HEK293 (cell line): ENCODE measurements at regions not wholly inside any gene's neighbourhood (a gene's known extent, or its start where the extent isn't known, plus 50 kb on each side); places are given as distances from the start of the nearest gene placed in this dataset.

ENCODE experiments used
- CTCF ChIA-PET: fragments of 350-600 bp; formaldehyde crosslinking; extraction: SDS; loops from one replicate; lab custom pipeline; 2021; ENCODE audit warnings: antibody characterized with exemption; lab: Yijun Ruan, JAX
- POLR2A ChIA-PET: fragments of 300-600 bp; formaldehyde crosslinking; extraction: SDS; loops from one replicate; lab custom pipeline; 2020; ENCODE audit warnings: antibody characterized with exemption, inconsistent platforms; lab: Yijun Ruan, JAX
- H3K27ac ChIP-seq: fragments of 200-500 bp; sonication (Bioruptor generic); 2 replicates; pipeline ENCODE4 v1.5.1; 2014; ENCODE audit warnings: low read depth, low read length, control low read depth, inconsistent platforms; ENCODE audit errors: extremely low read depth
- H3K36me3 ChIP-seq, 2 experiments: fragments of 200-500 bp in 1 of 2; sonication (Bioruptor generic) in 1 of 2; 1 replicate in 1 of 2; 2 replicates in 1 of 2; pipeline ENCODE4 v1.5.1; 2014 to 2017; ENCODE audit warnings: inconsistent platforms in 2 of 2, low read length in 2 of 2; ENCODE audit not compliant: control insufficient read depth in 2 of 2, insufficient read depth in 1 of 2
- H3K4me1 ChIP-seq: fragments of 200-500 bp; sonication (Bioruptor generic); 2 replicates; pipeline ENCODE4 v1.5.1; 2014; ENCODE audit warnings: mild to moderate bottlenecking, low read length, inconsistent platforms; ENCODE audit not compliant: control insufficient read depth, insufficient read depth
- H3K4me3 ChIP-seq: 2 replicates; pipeline ENCODE4 v1.5.1; 2011; ENCODE audit warnings: low read depth, mild to moderate bottlenecking, control low read depth, low read length, moderate library complexity
- H3K9me3 ChIP-seq: fragments of 200-500 bp; sonication (Bioruptor generic); 2 replicates; pipeline ENCODE4 v1.5.1; 2014; ENCODE audit warnings: low read depth, low read length, inconsistent platforms; ENCODE audit not compliant: control insufficient read depth, insufficient read depth
- KLF16 ChIP-seq: fragments of 450-650 bp; formaldehyde crosslinking; IDR thresholded peaks from 2 replicates; pipeline ENCODE4 v1.5.1; 2017; ENCODE audit warnings: missing biosample characterization, missing genetic modification characterization
- MEIS1 ChIP-seq: sonication (generic); formaldehyde crosslinking; IDR thresholded peaks from 2 replicates; pipeline ENCODE4 v1.8.1; 2022; ENCODE audit warnings: missing genetic modification reagents, mild to moderate bottlenecking, borderline replicate concordance
- OVOL3 ChIP-seq: fragments of 450-650 bp; formaldehyde crosslinking; IDR thresholded peaks from 2 replicates; pipeline ENCODE4 v1.5.1; 2016; ENCODE audit warnings: missing biosample characterization, missing genetic modification characterization
- REPIN1 ChIP-seq: fragments of 450-650 bp; formaldehyde crosslinking; IDR thresholded peaks from 2 replicates; pipeline ENCODE4 v1.5.1; 2017; ENCODE audit warnings: missing biosample characterization, missing genetic modification characterization, low read depth
- SCRT1 ChIP-seq: fragments of 450-650 bp; formaldehyde crosslinking; IDR thresholded peaks from 2 replicates; pipeline ENCODE4 v1.5.1; 2016; ENCODE audit warnings: missing biosample characterization, missing genetic modification characterization, borderline replicate concordance
- SETDB1 ChIP-seq: IDR thresholded peaks from one replicate; pipeline ENCODE4 v1.6.1; 2017; ENCODE audit warnings: mild to moderate bottlenecking, low read length, moderate library complexity, mixed read lengths; ENCODE audit not compliant: insufficient read length
- ZBTB21 ChIP-seq: fragments of 450-650 bp; formaldehyde crosslinking; IDR thresholded peaks from 2 replicates; pipeline ENCODE4 v1.5.1; 2017; ENCODE audit warnings: missing biosample characterization, missing genetic modification characterization
- ZNF132 ChIP-seq: fragments of 450-650 bp; formaldehyde crosslinking; IDR thresholded peaks from 2 replicates; pipeline ENCODE4 v1.5.1; 2017; ENCODE audit warnings: missing biosample characterization, missing genetic modification characterization, borderline replicate concordance
- ZNF155 ChIP-seq: fragments of 450-650 bp; formaldehyde crosslinking; IDR thresholded peaks from 2 replicates; pipeline ENCODE4 v1.5.1; 2016; ENCODE audit warnings: missing biosample characterization, missing genetic modification characterization
- ZNF157 ChIP-seq: fragments of 450-650 bp; formaldehyde crosslinking; IDR thresholded peaks from 2 replicates; pipeline ENCODE4 v1.5.1; 2016; ENCODE audit warnings: missing biosample characterization, missing genetic modification characterization
- ZNF175 ChIP-seq: fragments of 450-650 bp; formaldehyde crosslinking; IDR thresholded peaks from 2 replicates; pipeline ENCODE4 v1.5.1; 2016; ENCODE audit warnings: missing biosample characterization, missing genetic modification characterization
- ZNF19 ChIP-seq: fragments of 450-650 bp; formaldehyde crosslinking; IDR thresholded peaks from 2 replicates; pipeline ENCODE4; 2016; ENCODE audit warnings: missing biosample characterization, missing genetic modification characterization, low read depth
- ZNF211 ChIP-seq: fragments of 450-650 bp; formaldehyde crosslinking; IDR thresholded peaks from 2 replicates; pipeline ENCODE4 v1.5.1; 2016; ENCODE audit warnings: low read depth, missing biosample characterization, missing genetic modification characterization
- ZNF37A ChIP-seq: fragments of 450-650 bp; IDR thresholded peaks from 2 replicates; pipeline ENCODE4 v1.5.1; 2018; ENCODE audit warnings: missing biosample characterization, missing genetic modification characterization
- ZNF391 ChIP-seq: fragments of 450-650 bp; formaldehyde crosslinking; IDR thresholded peaks from 2 replicates; pipeline ENCODE4 v1.5.1; 2016; ENCODE audit warnings: low read depth, missing biosample characterization, missing genetic modification characterization, borderline replicate concordance
- ZNF394 ChIP-seq: fragments of 450-650 bp; formaldehyde crosslinking; IDR thresholded peaks from 2 replicates; pipeline ENCODE4 v1.5.1; 2016; ENCODE audit warnings: missing biosample characterization, missing genetic modification characterization, mild to moderate bottlenecking, moderate library complexity, borderline replicate concordance
- ZNF423 ChIP-seq: fragments of 450-650 bp; formaldehyde crosslinking; IDR thresholded peaks from 2 replicates; pipeline ENCODE4 v1.5.1; 2016; ENCODE audit warnings: missing biosample characterization, missing genetic modification characterization
- ZNF473 ChIP-seq: fragments of 450-650 bp; formaldehyde crosslinking; IDR thresholded peaks from 2 replicates; pipeline ENCODE4 v1.5.1; 2017; ENCODE audit warnings: missing biosample characterization, missing genetic modification characterization
- ZNF549 ChIP-seq: fragments of 450-650 bp; IDR thresholded peaks from 2 replicates; pipeline ENCODE4 v1.5.1; 2018; ENCODE audit warnings: missing biosample characterization, missing genetic modification characterization, mild to moderate bottlenecking, inconsistent platforms, moderate library complexity
- ZNF560 ChIP-seq: fragments of 450-650 bp; formaldehyde crosslinking; IDR thresholded peaks from 2 replicates; pipeline ENCODE4 v1.5.1; 2017; ENCODE audit warnings: missing biosample characterization, missing genetic modification characterization, borderline replicate concordance
- ZNF561 ChIP-seq: fragments of 450-650 bp; IDR thresholded peaks from 2 replicates; pipeline ENCODE4 v1.5.1; 2018; ENCODE audit warnings: missing biosample characterization, missing genetic modification characterization, borderline replicate concordance
- ZNF571 ChIP-seq: fragments of 450-650 bp; formaldehyde crosslinking; IDR thresholded peaks from 2 replicates; pipeline ENCODE4 v1.5.0; 2017; ENCODE audit warnings: missing biosample characterization, missing genetic modification characterization
- ZNF585B ChIP-seq: fragments of 450-650 bp; formaldehyde crosslinking; IDR thresholded peaks from 2 replicates; pipeline ENCODE4 v1.5.1; 2016; ENCODE audit warnings: missing biosample characterization, missing genetic modification characterization
- ZNF621 ChIP-seq: fragments of 450-650 bp; formaldehyde crosslinking; IDR thresholded peaks from 2 replicates; pipeline ENCODE4 v1.5.1; 2017; ENCODE audit warnings: missing biosample characterization, missing genetic modification characterization
- ZNF629 ChIP-seq: fragments of 450-650 bp; formaldehyde crosslinking; IDR thresholded peaks from 2 replicates; pipeline ENCODE4 v1.5.1; 2017; ENCODE audit warnings: missing biosample characterization, missing genetic modification characterization
- ZNF670 ChIP-seq: fragments of 450-650 bp; formaldehyde crosslinking; IDR thresholded peaks from 2 replicates; pipeline ENCODE4 v1.5.1; 2016; ENCODE audit warnings: missing biosample characterization, missing genetic modification characterization, low read depth
- ZNF791 ChIP-seq: fragments of 450-650 bp; formaldehyde crosslinking; IDR thresholded peaks from 2 replicates; pipeline ENCODE4 v1.5.1; 2016; ENCODE audit warnings: missing biosample characterization, missing genetic modification characterization
- ZNF830 ChIP-seq: fragments of 450-650 bp; IDR thresholded peaks from 2 replicates; pipeline ENCODE4 v1.5.0; 2018; ENCODE audit warnings: missing biosample characterization, missing genetic modification characterization, low read depth, mild to moderate bottlenecking, moderate library complexity
- TF ChIP-seq, protein P1 (sequence below): fragments of 450-650 bp; formaldehyde crosslinking; IDR thresholded peaks from 2 replicates; pipeline ENCODE4 v1.5.1; 2016; ENCODE audit warnings: missing biosample characterization, missing genetic modification characterization

DNA sequence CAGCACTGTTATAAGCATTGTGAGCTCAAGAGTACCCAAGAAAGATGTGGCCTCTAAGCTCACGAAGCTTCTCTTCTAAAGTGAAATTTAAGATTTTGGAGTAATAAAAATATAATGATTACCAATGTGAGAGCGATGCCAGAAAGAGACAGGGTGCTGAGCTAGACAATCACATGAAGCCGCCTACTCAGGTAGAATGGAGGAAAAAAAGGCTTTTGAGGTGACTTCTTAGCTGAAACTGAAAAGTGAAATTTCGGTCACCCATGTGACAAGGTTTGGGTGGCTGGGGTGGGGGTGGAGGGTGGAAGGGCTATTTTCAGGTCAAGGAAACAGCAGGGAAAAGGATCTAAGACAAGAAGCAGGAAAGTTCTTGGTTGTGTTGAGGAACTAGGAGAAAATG, 388.2 kb upstream of the WWC1 start:
- no peak for TF ChIP-seq ZNF560 (tag by site-specific recombination)
- no peak for TF ChIP-seq ZNF585B
- no peak for TF ChIP-seq SCRT1 (tag by site-specific recombination)
- TF ChIP-seq ZNF175 (tag by site-specific recombination) = no peak
- no peak for TF ChIP-seq ZNF157 (tag by site-specific recombination)
- TF ChIP-seq ZNF391 (tag by site-specific recombination) = no peak
- no peak for TF ChIP-seq ZNF423
- no peak overlapping the region for H3K4me3 ChIP-seq
- no peaks in the 10 kb centered on the region for H3K4me1 ChIP-seq
- CTCF ChIA-PET = interaction anchor here (0.6 kb wide), 1 partner anchor 72 kb away, joined by 3 read pairs; no protein-coding TSS in a partner anchor
- no peak overlapping the region for H3K27ac ChIP-seq
- H3K9me3 ChIP-seq = no peaks in the 10 kb centered on the region
- POLR2A ChIA-PET = no interaction called here
- no peaks in the 10 kb centered on the region for H3K36me3 ChIP-seq

DNA sequence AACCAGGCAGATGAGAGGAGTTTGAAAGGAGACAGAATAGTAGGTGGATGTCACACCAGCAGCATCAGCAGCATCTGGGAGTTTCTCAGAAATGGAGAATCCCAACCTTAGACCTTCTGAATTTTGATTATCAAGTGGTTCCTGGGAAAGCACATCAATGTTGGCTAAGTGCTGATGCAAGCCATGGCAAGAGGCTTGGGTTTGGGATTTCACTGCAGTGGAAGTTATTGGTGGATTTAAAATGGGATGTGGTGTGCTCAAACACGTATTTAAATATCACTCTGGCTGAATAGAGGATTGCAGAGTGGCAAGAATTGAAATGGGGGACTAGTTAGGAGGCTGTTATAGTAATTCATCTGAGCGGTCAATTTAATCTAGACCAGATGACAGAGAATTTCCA, 387.8 kb upstream of the WWC1 start:
- no peak overlapping the region for H3K4me3 ChIP-seq
- H3K9me3 ChIP-seq = no peaks in the 10 kb centered on the region
- no peaks in the 10 kb centered on the region for H3K4me1 ChIP-seq
- H3K27ac ChIP-seq = no peak overlapping the region
- TF ChIP-seq ZNF549 (tag by site-specific recombination) (no peak), ZNF621 (tag by site-specific recombination) (no peak), ZNF155 (tag by site-specific recombination) (no peak), KLF16 (tag by site-specific recombination) (no peak), ZNF791 (tag by site-specific recombination) (no peak), MEIS1 (CRISPR knock-in tag) (no peak), ZNF830 (tag by site-specific recombination) (no peak), ZNF211 (no peak), REPIN1 (tag by site-specific recombination) (no peak), ZNF391 (tag by site-specific recombination) (no peak), ZNF37A (no peak), ZNF473 (tag by site-specific recombination) (no peak), ZBTB21 (tag by site-specific recombination) (no peak), ZNF571 (tag by site-specific recombination) (no peak)
- TF ChIP-seq, protein P1, sequence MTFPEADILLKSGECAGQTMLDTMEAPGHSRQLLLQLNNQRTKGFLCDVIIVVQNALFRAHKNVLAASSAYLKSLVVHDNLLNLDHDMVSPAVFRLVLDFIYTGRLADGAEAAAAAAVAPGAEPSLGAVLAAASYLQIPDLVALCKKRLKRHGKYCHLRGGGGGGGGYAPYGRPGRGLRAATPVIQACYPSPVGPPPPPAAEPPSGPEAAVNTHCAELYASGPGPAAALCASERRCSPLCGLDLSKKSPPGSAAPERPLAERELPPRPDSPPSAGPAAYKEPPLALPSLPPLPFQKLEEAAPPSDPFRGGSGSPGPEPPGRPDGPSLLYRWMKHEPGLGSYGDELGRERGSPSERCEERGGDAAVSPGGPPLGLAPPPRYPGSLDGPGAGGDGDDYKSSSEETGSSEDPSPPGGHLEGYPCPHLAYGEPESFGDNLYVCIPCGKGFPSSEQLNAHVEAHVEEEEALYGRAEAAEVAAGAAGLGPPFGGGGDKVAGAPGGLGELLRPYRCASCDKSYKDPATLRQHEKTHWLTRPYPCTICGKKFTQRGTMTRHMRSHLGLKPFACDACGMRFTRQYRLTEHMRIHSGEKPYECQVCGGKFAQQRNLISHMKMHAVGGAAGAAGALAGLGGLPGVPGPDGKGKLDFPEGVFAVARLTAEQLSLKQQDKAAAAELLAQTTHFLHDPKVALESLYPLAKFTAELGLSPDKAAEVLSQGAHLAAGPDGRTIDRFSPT (tag by site-specific recombination) = no peak
- ChIA-PET CTCF (no interaction called here), POLR2A (no interaction called here)
- no peaks in the 10 kb centered on the region for H3K36me3 ChIP-seq

DNA sequence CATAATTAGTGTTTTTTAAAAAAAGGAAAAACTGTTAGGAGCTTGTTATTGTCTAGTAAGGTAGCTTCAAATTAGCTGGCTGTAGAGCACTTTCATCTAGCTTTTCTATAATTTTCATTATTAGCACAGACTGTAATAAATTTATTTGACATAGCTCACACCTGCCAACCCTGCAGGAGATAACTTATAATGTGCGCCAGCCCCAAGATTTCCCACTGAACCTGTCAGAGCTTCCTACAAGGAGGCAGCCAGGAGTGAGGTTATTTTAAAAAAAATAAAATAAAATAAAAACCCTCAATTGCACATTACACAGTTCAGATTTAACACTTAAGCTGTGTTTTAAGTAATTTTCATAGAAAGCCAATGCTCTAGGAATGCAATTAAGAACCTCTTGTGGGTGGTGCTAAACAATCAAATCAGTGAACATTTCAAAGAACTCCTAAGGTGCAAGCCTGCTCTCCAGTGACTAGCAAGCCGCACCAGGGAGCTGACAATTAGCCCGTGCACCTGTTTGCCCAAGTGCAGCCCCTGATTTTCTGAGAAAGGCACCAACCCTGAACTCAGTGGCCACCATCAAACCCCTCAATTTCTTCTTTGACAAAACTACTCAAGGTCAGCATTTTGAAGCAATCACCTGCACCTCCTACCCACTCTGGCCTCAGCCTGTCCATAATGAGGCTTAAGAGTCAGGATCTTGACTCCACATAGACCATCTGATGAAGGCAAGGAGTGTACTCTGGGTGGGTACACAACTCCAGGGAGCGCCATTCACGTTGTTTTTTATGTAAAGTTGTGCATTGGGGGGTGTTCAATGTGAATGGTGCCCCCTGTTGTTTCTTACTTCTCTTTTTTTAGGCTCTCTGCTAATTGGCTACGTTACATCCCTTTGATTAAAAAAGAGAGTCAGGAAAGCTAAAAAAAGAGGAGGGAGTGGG, 385.3 kb upstream of the WWC1 start:
- Histone ChIP-seq H3K27ac (no peak overlapping the region), H3K9me3 (no peaks in the 10 kb centered on the region), H3K4me1 (no peaks in the 10 kb centered on the region), H3K4me3 (no peak overlapping the region), H3K36me3 (no peaks in the 10 kb centered on the region)
- ChIA-PET POLR2A (no interaction called here), CTCF (interaction anchor here (0.7 to 1.9 kb wide), 2 partner anchors 47 to 314 kb away, joined by 3 to 5 read pairs; no protein-coding TSS in a partner anchor)
- TF ChIP-seq ZNF561 (tag by site-specific recombination) (no peak), SETDB1 (no peak), ZNF394 (tag by site-specific recombination) (no peak), ZNF629 (tag by site-specific recombination) (no peak), ZNF132 (no peak), ZNF157 (tag by site-specific recombination) (no peak), ZNF670 (no peak), OVOL3 (tag by site-specific recombination) (no peak), ZNF19 (tag by site-specific recombination) (no peak)
- TF ChIP-seq, protein P1 (tag by site-specific recombination) = no peak
